Calu3 (cell line): ENCODE measurements at regions not wholly inside any gene's neighbourhood (a gene's known extent, or its start where the extent isn't known, plus 50 kb on each side); places are given as distances from the start of the nearest gene placed in this dataset.

ENCODE experiments used
- BruUV-seq: library from RNA; stranded (reverse); fragments of 400-500 nt; replicated peaks from 2 replicates; lab custom pipeline; 2021; lab: Mats Ljungman, UMichigan
- CTCF ChIA-PET: fragments of 300-600 bp; sonication (Branson Sonifier 250); formaldehyde crosslinking; loops from one replicate; lab custom pipeline; 2022; ENCODE audit warnings: antibody characterized with exemption; lab: Charles Lee
- DNase-seq: peaks from one replicate; pipeline ENCODE4 v3.0.0; 2022
- H3K27ac Mint-ChIP-seq: one replicate; pipeline ENCODE4 v1.8.0; 2022; ENCODE audit warnings: mixed read lengths; ENCODE audit not compliant: unreplicated experiment
- H3K27me3 Mint-ChIP-seq: one replicate; pipeline ENCODE4 v1.8.0; 2022; ENCODE audit warnings: mixed read lengths; ENCODE audit not compliant: unreplicated experiment
- H3K36me3 Mint-ChIP-seq: one replicate; pipeline ENCODE4 v1.8.0; 2022; ENCODE audit warnings: mild to moderate bottlenecking, moderate library complexity, mixed read lengths; ENCODE audit not compliant: insufficient read depth, unreplicated experiment
- H3K4me1 Mint-ChIP-seq: one replicate; pipeline ENCODE4 v1.8.0; 2022; ENCODE audit warnings: mild to moderate bottlenecking, low read depth, mixed read lengths; ENCODE audit not compliant: unreplicated experiment
- H3K4me3 Mint-ChIP-seq: one replicate; pipeline ENCODE4 v1.8.0; 2022; ENCODE audit warnings: mild to moderate bottlenecking, low read depth, moderate library complexity, mixed read lengths; ENCODE audit not compliant: unreplicated experiment
- H3K9me3 Mint-ChIP-seq: one replicate; pipeline ENCODE4 v1.8.0; 2022; ENCODE audit warnings: low read depth, mixed read lengths; ENCODE audit not compliant: unreplicated experiment
- intact Hi-C: fragments of 100-400 bp; cut with micrococcal nuclease; formaldehyde crosslinking; loops from one replicate; pipeline ENCODE4 v1.10.0; 2022; ENCODE audit not compliant: unreplicated experiment
- TF ChIP-seq, protein P1 (sequence below): fragments of 200-600 bp; IDR thresholded peaks from one replicate; pipeline ENCODE4 v1.8.0; 2022; ENCODE audit warnings: antibody characterized with exemption; ENCODE audit not compliant: unreplicated experiment

- TF ChIP-seq, protein P1, sequence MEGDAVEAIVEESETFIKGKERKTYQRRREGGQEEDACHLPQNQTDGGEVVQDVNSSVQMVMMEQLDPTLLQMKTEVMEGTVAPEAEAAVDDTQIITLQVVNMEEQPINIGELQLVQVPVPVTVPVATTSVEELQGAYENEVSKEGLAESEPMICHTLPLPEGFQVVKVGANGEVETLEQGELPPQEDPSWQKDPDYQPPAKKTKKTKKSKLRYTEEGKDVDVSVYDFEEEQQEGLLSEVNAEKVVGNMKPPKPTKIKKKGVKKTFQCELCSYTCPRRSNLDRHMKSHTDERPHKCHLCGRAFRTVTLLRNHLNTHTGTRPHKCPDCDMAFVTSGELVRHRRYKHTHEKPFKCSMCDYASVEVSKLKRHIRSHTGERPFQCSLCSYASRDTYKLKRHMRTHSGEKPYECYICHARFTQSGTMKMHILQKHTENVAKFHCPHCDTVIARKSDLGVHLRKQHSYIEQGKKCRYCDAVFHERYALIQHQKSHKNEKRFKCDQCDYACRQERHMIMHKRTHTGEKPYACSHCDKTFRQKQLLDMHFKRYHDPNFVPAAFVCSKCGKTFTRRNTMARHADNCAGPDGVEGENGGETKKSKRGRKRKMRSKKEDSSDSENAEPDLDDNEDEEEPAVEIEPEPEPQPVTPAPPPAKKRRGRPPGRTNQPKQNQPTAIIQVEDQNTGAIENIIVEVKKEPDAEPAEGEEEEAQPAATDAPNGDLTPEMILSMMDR, result no peak
- Mint-ChIP-seq H3K27me3 (no peaks in the 10 kb centered on the region), H3K4me3 (no peak overlapping the region), H3K27ac (no peak overlapping the region), H3K4me1 (no peaks in the 10 kb centered on the region), H3K9me3 (no peaks in the 10 kb centered on the region), H3K36me3 (no peaks in the 10 kb centered on the region)
- DNase-seq, result no peak
- no TSS peak for BruUV-seq
- intact Hi-C loops, result no loop called here
- CTCF ChIA-PET, result no interaction called here
These were observed 123.1 kb downstream of the NPIPB5 start for GRCh38 chr16:22633799-22634198.

DNA sequence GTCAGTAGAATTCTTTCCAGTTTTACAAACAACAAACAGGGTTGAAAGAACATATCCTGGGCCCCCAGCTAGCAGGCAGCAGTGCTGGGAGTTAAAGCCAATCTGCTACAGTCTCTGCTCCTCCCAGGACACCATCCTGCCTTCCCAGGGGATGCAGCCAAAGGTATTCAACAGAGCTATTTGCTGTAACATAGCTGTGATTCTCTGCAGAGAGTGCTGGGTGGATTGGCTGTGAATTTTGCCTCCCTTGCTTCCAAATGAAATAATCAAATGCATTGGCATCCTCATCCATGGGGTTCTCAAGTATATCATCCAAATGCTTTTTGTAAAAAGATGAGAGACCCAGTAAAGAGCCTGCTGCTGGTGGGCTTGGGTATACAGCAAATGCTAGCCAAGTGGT lies 124.3 kb downstream of the NPIPB5 start:
- Mint-ChIP-seq H3K27ac (no peak overlapping the region), H3K27me3 (no peaks in the 10 kb centered on the region), H3K36me3 (no peaks in the 10 kb centered on the region), H3K4me1 (no peaks in the 10 kb centered on the region), H3K4me3 (no peak overlapping the region), H3K9me3 (no peaks in the 10 kb centered on the region)
- DNase-seq, result no peak
- intact Hi-C loops, result no loop called here
- TF ChIP-seq, protein P1, result no peak
- BruUV-seq, result no TSS peak
- CTCF ChIA-PET, result interaction anchor here (0.5 to 1.2 kb wide), 2 partner anchors 20 to 258 kb away, joined by 3 read pairs; no protein-coding TSS in a partner anchor

DNA sequence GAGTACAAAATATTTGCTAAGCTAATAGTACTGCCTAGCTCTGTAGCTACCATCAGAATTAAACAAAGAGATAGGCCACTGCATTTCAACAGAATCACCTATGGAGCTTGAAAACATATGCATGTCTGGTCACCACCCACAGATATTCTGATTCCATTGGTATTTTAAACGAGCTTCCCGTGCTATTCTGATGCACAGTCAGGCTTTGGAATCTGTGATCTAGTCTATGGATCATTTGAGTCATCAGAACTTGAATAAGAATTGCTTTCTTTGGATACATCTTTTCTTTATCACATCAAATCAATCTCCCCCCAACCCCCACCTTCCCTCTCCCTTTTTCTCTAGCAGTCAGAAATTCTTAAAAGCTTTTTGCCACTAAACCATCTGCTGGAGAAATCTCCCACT lies 124.7 kb downstream of the NPIPB5 start:
- Mint-ChIP-seq H3K9me3 (no peaks in the 10 kb centered on the region), H3K27me3 (no peaks in the 10 kb centered on the region), H3K27ac (no peak overlapping the region), H3K4me3 (no peak overlapping the region), H3K4me1 (no peaks in the 10 kb centered on the region), H3K36me3 (no peaks in the 10 kb centered on the region)
- TF ChIP-seq, protein P1, result no peak
- no TSS peak for BruUV-seq
- DNase-seq, result no peak
- intact Hi-C loops, result no loop called here
- CTCF ChIA-PET, result interaction anchor here (1.2 kb wide), 1 partner anchor 21 kb away, joined by 3 read pairs; no protein-coding TSS in a partner anchor

DNA sequence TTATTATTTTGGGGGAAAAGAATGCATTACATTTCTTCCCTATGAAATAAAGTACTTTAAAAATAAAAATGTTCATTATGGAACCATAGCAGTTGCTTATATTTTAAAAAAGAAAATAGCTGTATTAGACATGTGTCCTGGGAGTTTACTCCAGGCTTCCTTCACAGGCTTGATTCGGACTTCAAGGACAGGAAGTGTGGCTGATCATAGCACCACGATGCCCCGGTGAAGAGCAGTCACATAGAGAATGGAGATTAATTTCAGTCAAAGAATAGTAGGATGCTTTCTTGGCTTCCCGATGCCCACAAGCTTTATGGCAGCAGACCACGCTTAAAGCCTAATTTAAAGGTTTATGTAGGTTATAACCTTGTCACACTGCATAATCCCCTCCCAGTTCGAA lies 125.1 kb downstream of the NPIPB5 start:
- intact Hi-C loops, result no loop called here
- no peak for DNase-seq
- no peaks in the 10 kb centered on the region for H3K9me3 Mint-ChIP-seq
- H3K36me3 Mint-ChIP-seq, result no peaks in the 10 kb centered on the region
- CTCF ChIA-PET, result interaction anchor here (0.5 to 1.2 kb wide), 2 partner anchors 21 to 244 kb away, joined by 3 to 4 read pairs; no protein-coding TSS in a partner anchor
- H3K27me3 Mint-ChIP-seq, result no peaks in the 10 kb centered on the region
- no peak overlapping the region for H3K27ac Mint-ChIP-seq
- no peak overlapping the region for H3K4me3 Mint-ChIP-seq
- TF ChIP-seq, protein P1, result no peak
- no TSS peak for BruUV-seq
- H3K4me1 Mint-ChIP-seq, result no peaks in the 10 kb centered on the region
